ENCODE measurements at regions not wholly inside any gene's neighbourhood (a gene's known extent, or its start where the extent isn't known, plus 50 kb on each side); places are given as distances from the start of the nearest gene placed in this dataset.

- no peak for TF ChIP-seq CTCF (conservative IDR thresholded peaks at IDR 0.05; ENCODE audit: low read depth, low read length)
- no peak for TF ChIP-seq EZH2 (IDR thresholded peaks at IDR 0.05; ENCODE audit: borderline replicate concordance, low read depth, low read length, poor library complexity, severe bottlenecking)
Measured at GRCh38 chr7:131238347-131238931, 89.2 kb upstream of the MKLN1 start.

Data from A673 (cell line).